Activated CD4-positive, alpha-beta T cell treated with anti-CD3 and anti-CD28 coated beads, Interleukin-2, amount 50 U/mL, for 16 hours (primary cell): ENCODE measurements at regions not wholly inside any gene's neighbourhood (a gene's known extent, or its start where the extent isn't known, plus 50 kb on each side); places are given as distances from the start of the nearest gene placed in this dataset.

Experiments used
- DNase-seq: peaks from one replicate; pipeline ENCODE4 v3.0.0-alpha.2; 2020

- DNase-seq = no peak
Measured at GRCh38 chr4:13248621-13249298, 235.4 kb downstream of the RAB28 start.

- no peak for DNase-seq
Measured at GRCh38 chr4:13246107-13246506, 238.0 kb downstream of the RAB28 start.

GRCh38 chr4:13244444-13244843, 239.7 kb downstream of the RAB28 start:
- no peak for DNase-seq

GRCh38 chr4:13243152-13243551, 241.0 kb downstream of the RAB28 start:
- no peak for DNase-seq

GRCh38 chr4:13240066-13240465, 244.1 kb downstream of the RAB28 start:
- DNase-seq = peak; percentile 4

GRCh38 chr4:13238936-13239335, 245.2 kb downstream of the RAB28 start:
- DNase-seq = no peak

GRCh38 chr4:13236485-13236884, 247.7 kb downstream of the RAB28 start:
- DNase-seq = no peak

- DNase-seq = no peak
Measured at GRCh38 chr4:13233755-13234154, 250.4 kb downstream of the RAB28 start.

GRCh38 chr4:13219971-13220370, 264.2 kb downstream of the RAB28 start:
- no peak for DNase-seq

GRCh38 chr4:13218326-13218958, 265.7 kb downstream of the RAB28 start:
- no peak for DNase-seq

GRCh38 chr4:13215560-13215959, 268.6 kb downstream of the RAB28 start:
- DNase-seq = no peak

- DNase-seq = no peak
Measured at GRCh38 chr4:13212936-13213335, 271.2 kb downstream of the RAB28 start.

GRCh38 chr4:13209600-13209999, 274.5 kb downstream of the RAB28 start:
- DNase-seq = no peak

GRCh38 chr4:13208558-13209193, 275.5 kb downstream of the RAB28 start:
- no peak for DNase-seq

- DNase-seq = no peak
Measured at GRCh38 chr4:13207226-13207625, 276.9 kb downstream of the RAB28 start.

GRCh38 chr4:13203101-13203500, 281.0 kb downstream of the RAB28 start:
- no peak for DNase-seq

GRCh38 chr4:13202701-13203100, 281.4 kb downstream of the RAB28 start:
- DNase-seq = no peak

GRCh38 chr4:13201241-13201640, 282.9 kb downstream of the RAB28 start:
- no peak for DNase-seq

GRCh38 chr4:13196721-13197120, 287.4 kb downstream of the RAB28 start:
- DNase-seq = no peak

GRCh38 chr4:13193662-13194061, 290.5 kb downstream of the RAB28 start:
- no peak for DNase-seq

- no peak for DNase-seq
Measured at GRCh38 chr4:13190093-13190721, 293.9 kb downstream of the RAB28 start.

GRCh38 chr4:13184199-13184598, 299.9 kb downstream of the RAB28 start:
- DNase-seq = no peak

GRCh38 chr4:13182133-13182532, 302.0 kb downstream of the RAB28 start:
- no peak for DNase-seq

GRCh38 chr4:13181681-13182080, 302.5 kb downstream of the RAB28 start:
- DNase-seq = no peak
